NCI-H526 (cell line): ENCODE measurements at regions not wholly inside any gene's neighbourhood (a gene's known extent, or its start where the extent isn't known, plus 50 kb on each side); places are given as distances from the start of the nearest gene placed in this dataset.

Experiments
- DNase-seq, 2 experiments: peaks; one replicate each; lab custom pipeline; 2025; lab: John Stamatoyannopoulos, UW

DNA sequence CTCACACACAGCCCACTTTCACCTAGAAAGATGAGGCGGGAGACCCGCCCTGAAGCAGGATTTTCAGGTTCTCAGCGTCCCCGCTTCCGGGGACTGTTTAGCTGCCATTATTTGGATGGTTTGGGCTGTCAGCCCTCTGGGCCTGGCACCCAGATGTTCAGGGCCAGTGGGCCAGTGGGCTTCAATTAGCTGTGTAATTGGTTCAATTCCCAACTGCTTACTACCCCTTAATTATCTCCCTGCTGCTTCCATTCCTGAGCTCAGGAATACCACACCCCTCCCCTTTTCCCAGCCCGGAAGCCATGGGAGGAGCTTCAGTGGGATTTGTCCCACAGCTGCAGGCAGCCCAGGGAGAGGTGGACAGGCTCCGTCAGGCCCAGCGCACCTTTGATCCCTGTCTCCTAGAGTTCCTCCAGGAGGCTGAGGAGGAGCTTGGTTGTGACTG is 114.1 kb upstream of the MYCN start:
- DNase-seq, result peak; percentile 98 to 100

DNA sequence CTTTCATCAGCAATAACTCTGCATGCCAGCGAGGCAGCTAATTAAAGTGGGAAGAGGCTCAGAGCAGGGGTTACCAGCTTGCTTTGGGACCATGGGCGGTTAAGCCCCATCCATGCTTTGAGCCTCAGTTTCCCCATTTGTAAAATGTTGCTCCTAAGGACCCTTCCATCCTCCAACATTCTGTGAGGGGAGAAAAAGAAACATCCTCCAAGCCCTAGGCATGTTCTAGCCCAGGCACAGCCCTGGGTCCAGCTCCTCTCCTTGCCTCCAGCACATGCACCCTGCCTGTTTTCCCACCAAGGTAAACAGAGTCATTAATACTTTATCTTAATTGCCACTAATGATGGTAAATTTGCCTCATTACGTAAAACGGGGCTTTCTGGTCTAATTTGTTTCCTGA is 113.3 kb upstream of the MYCN start:
- no peak for DNase-seq

DNA sequence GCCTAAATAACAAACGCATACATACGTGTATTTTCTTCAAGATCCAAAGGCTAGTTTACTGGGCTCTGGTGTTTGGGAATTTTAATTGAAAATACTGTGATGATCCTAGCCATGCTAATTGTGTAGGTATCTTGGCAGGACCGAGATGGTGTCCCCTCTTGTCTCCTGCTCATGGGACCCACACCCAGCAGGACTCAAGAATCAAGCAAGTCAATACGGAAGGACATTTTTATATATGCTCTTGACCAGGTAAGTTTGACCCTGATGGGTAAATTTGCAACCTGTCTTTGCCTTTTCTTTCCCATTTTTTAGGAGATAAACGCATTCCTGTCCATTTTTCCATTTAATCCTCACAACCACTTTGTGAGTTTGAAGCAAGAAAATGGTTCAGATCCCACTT is 111.8 kb upstream of the MYCN start:
- DNase-seq, result no peak

DNA sequence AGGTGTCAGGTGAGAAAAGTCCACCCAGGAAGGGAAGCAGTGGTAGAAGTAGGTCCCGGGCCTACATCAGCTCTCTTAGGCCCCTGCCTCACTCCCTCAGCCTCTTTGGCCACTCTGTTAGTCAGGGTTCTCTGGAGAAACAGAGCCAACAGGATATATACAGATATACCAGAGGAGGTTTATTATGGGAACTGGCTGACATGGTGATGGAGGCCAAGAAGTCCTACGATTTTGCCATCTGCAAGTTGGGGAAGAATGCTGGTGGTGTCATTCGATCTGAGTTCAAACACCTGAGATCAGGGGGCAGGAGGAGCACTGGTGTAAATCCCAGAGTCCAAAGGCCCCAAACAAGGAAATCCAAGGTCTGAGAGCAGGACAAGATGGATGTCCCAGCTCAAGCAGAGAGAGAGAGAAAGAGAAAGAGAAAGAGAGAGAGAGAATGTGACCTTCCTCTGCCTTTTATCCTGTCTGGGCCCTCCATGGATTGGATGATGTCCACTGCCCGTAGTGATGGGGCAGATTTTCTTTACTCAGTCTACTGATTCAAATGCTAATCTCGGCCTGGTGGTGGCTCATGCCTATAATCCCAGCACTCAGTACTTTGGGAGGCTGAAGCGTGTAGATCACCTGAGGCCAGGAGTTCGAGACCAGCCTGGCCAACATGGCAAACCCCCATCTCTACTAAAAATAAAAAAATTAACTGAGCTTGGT is 111.1 kb upstream of the MYCN start:
- no peak for DNase-seq

DNA sequence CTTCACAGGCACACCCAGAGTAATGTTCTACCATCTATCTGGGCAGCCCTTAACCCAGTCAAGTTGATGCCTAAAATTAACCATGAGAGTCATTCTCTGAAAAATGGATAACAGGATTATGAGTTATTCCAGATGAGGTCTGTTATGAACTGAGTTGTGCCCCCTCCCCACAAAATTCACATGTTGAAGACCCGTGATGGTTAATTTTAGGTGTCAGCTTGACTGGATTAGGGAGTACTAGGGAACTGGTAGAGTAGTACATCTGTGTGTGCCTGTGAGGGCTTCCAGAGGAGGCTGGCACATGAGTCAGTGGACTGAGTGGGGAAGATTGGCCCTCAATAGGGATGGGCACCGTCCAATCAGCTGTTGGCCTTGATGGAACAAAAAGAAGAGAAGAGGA is 110.4 kb upstream of the MYCN start:
- no peak for DNase-seq

DNA sequence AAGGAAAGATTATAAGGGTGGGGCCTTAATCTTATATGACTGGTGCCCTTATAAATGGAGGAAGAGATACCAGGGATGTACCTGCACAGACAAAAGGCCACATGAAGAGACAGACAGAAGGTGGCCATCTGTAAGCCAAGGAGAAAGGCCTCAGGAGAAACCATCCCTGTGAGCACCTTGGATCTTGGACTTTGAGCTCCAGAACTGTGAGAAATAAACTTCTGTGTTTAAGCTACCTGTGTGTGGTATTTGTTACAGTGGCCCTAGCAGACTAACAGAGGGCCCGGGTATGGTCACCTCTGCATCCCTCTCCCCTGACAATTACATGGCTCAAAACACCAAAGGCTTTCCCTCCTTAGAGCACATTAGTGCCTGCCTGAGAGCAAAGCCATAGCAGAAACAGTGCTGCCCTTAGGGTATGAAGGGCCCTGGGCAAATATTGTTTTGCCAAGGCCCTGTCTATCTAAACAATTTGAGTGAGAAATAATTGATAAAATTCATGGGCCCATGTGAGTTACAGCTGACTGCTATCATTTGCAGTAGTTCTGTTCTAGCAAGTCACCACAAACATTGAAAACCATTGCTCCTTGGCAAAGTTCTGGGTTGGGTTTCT is 109.3 kb upstream of the MYCN start:
- no peak for DNase-seq

DNA sequence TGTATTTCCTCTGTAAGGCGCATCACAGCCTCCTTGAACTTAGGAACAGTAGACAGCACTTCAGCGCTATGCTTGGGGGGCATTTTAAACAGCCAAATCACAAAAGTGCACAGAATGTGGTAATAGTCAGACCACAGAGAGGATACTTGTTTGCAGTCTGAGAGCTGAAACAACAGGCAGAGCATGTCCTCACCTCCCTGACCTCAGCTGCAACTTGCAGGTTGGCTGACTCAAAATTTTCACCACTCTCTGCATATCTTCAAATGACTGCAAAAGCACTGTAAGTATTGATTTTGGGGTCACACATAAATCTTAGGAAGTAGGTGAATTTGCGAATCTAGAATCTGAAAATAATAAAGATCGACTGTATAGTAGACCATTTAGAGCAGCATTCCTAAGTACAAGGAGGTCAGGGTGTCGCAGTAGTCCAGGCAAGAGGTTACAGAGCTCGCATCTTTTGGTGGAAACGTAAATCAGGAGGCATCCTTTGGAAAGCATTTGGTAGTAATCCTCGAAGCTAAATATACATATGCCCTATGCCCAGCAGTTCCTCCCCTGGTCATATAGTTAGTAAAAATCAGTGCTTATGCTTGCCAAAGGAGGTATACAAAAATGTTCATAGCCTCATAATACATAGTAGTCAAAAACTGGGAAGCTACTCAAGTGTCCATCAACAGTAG is 108.2 kb upstream of the MYCN start:
- no peak for DNase-seq

DNA sequence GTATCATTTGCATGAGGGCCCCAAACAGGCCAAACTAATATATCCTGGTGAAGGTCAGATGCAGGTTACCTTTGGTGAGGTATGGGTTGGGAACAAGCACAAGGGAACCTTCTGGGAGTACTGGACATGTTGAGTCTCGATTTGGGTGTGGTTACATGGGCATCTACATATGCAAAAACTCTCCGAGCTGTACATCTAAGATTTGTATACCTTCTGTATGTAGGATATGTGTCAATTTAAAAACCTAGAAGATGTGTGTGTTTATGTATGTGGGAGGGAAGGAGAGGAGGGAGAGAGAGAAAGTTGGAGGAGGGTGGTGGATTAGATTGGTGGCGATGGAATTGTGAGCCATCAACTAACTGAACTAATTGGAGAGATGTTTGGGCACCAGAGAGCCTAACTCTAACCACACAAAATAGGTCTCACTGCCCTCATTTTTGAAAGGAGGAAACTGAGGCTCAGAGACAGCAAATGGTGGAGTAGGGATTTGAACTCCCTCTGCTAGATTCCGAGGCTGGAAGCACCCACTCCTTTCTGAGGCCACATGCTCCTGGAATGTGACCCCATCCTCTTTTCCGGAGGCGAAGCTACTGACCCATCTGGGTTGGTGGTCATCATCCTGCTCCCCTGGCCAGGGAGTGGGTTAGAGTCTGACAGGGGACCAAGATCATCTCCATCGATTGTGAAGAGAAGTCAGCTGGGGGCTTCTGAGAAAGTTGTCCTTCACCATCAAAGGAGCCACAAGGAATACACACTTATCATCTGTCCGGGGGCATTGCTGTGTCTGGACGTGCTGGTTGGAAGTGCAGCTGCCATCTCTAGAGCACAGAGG is 107.3 kb upstream of the MYCN start:
- peak; percentile 100 for DNase-seq

DNA sequence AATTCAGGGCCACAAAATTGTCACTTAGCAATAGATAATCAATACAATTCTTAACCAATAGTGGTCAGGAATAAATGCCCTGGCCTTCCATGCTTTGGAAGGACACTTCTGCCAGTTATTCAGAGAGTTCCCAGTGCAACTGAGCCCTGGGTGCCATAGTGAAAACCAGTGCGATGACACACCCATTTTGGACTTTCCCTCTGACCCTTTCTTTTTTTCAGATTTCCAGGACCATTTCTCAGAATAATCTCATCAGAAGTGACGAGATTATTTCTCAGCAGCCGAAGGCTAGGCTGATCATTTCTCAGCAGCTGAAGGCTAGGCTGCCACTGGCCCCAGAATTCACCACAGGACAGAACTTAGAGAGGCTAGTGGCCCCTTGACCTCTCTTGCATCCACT is 106.6 kb upstream of the MYCN start:
- no peak for DNase-seq

DNA sequence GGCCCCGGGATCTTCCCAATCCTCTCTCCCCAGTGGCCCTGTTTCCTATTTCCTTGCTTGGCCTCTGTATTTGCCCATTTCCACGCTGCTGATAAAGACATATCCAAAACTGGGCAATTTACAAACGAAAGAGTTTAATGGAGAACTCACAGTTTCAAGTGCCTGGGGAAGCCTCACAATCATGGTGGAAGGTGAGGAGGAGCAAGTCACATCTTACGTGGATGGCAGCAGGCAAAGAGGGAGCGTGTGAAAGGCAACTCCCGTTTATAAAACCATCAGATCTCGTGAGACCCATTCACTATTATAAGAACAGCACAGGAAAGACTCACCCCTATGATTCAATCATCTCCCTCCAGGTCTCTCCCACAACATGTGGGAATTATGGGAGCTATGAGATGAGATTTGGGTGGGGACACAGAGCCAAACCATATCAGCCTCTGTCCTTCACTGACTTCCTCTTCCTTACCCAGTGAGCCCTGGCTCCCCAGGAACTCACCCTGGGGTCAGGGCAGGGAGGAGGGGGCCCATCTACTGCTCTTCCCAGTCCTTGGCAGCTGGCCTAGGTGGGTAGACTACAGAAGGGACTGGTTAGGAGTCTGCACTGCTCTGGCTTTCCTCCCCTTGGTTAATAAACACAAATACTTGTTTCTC is 105.8 kb upstream of the MYCN start:
- no peak for DNase-seq

DNA sequence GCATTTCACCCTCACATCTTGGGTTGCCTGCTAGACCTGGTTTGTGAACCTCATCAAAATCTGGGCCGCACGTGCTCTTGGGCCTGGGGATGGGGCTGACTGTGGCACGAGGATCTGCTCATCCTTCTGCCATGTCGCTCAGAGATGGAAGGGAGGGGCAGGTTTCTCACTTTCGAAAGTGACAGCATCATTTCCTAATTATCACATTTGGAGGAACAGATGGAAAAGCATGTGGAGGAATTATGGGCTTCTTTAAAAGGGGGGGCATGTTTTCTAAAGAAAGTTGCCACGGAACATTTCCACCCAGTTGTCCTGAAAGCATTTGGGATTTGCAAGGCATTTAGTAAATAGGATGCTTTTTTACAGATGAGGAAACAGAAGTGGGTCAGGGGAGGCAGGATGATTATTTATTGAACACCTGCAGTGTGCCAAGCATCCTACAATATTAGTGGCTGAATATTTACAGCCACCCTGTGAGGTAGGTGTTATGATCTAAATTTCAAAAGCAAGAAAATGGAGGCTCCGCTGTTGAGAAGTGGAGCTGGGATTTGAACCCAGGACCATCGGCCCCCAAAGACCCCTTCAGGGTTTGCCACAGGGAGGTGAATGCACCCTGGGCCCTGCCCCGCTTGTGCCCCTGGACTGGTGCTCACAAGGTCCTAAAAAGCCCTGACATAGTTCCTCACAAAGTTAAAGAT is 104.2 kb upstream of the MYCN start:
- DNase-seq, result no peak

DNA sequence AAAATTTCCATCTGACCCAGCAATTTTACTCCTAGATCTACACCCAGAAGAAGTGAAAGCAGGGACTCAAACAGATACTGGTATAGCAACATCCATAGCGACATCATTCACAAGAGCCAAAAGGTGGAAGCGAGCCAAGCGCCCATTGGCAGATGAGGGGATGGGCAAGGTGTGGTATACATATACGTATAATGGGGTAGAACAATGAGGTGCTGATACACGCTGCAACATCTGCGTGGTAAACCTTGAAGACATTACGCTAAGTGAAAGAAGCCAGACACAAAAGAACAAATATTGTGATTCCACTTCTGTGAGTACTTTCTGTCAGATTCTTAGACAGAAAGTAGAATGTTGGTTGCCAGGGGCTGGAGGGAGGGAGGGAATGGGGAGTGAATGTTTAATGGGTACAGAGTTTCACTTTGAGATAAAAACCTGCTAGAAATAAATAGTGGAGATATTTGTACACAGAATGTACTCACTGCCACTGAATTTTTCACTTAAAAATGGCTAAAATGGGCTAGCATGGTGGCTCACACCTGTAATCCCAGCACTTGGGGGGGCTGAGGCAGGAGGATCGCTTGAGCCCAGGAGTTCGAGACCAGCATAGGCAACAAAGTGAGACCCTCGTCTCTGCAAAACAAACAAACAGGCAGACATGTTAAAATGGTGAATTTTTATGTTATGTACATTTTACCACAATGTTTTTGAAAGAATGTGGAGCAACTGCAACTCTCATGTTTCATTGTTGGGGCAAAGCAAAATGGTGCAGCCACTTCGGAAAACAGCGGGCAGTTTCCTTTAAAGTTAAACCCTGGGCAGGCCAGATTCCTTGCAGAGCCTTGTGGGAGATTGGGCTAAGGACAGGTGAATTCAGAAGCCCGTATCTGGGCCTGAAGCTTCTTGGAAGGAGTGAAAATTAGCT is 103.4 kb upstream of the MYCN start:
- no peak for DNase-seq

DNA sequence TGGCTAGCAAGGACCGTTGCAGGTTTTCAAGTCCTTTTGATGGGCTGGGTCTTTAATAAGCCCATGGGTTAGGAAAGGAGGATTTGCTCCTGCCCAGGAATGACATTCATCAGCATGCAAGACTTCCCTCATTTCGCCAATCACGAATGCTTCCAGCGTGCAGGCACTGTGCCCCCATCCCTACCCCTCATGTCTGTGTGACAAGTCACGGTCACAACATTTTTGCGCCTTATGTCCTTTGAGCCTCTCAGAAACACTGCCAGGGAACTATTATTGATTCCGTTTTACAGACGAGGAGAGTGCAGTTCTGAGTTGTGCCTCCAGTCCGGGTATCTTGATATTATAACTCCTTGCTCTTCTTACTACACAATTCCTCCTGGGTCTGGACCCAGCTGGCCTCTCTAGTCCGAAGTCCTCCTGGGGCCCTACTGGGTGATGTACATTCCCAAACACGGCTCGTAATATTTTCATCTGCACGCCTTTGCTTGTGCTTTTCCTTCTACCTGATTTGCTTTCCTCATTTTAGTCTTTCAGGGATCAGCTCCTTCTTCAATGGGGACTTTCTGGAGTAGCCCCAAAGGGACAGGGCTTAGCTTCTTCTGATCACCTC is 101.8 kb upstream of the MYCN start:
- no peak for DNase-seq

DNA sequence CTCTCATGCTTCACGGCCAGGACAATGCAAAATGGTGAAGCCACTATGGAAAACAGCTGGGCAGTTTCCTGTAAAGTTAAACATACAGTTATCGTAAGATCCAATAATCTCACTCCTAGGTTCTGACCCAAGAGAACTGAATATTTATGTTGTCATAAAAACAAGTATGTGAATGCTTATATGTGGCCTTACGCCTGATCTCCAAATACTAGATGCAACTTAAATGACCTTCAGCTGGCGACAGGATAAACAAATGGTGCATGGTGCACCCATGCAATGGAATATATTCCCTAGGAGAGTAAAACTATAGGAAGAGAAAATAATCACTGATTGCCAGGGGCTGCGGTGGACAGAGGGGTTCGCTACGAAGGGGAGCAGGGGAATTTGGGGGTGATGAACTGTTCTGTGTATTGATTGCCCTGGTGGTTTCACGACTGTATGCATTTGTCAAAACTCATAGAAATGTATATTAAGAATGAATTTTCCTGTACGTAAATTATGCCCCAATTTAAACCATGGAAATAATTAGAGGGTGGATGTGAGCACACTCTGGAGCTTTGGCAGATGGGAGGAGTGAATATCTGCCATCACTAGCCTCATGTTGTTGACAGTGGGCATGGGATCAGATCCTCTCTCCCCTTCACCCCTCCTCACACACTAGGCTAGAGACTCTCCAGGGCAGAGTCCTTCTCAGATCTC is 100.8 kb upstream of the MYCN start:
- DNase-seq, result no peak

DNA sequence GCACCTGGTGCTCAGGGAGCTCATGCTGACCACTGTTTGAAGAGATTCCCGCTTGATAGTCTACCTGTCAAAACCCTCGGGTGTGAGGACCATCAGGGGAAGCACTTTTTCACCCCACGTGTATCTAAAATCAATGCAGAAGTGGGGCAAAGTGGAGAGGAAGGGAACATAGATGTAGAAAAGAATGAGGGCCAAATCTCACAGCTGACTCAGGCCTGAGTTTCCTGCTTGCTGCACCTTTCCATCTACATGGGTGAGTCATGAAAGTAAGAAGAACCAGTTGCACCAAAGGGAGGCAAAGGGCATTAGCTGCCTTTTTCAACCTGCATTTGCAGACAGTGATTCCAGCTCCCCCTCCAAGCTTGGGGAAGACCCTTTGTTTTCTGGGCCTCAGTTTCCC is 100.2 kb upstream of the MYCN start:
- no peak for DNase-seq

DNA sequence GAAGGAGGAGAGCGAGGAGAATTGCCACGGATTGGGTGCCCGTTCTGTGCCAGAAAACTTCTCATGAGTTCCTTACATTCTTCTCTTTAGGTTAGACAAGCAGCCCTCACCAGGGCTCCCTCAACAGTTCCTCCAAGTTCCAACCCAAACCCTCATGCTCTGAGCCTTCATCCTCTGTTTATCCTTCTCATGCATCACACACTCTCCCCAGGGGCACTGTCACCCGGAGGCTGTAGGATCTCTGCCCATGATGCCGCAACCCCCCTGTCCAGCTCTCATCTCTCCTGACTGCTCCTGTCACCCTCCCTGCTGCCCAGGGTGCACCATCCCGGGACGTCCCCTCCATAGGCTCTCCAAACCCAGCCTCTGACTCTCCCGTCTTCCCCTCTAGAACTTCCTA is 99.4 kb upstream of the MYCN start:
- DNase-seq, result no peak

DNA sequence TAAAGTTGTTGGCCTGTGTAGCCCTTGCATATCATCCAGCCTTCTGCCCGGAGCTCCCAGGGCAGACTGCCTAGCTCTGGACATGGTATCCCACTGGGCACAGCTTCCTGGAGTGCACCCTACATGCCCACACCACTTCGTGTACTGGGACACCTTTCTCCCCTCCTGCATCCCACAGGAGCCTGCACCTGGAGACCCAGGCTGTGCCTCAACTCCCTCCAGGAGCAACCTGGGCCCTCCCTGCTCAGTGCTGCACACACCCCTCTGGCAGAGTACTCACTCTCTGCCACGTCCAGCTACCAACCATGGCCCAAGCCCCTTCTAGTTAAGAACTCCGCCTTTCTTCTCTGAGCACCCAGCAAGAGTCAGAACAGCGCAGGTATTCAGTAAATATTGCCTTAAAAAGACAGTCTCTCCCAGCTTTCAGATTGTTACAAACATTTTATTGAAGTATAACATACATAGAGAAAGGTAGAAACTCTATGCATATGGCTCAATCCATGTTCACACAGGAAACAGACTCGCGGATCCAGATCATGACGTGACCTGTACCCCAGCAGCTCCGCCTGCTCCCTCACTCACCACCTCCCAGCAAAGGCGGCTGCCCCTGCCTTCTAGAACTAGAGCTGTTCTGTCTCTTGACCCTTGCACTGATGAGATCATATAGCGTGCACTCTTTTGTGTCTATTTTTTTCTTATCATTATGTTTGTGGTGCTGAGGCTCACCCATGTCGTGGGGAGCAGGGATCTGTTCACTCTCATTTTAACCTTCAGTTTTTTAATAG is 98.4 kb upstream of the MYCN start:
- DNase-seq, result no peak
